Stimulated activated naive CD4-positive, alpha-beta T cell treated with Interleukin-2 at 50 U/mL for 16 hours (primary cell): ENCODE measurements at regions not wholly inside any gene's neighbourhood (a gene's known extent, or its start where the extent isn't known, plus 50 kb on each side); places are given as distances from the start of the nearest gene placed in this dataset.
"Not testable (repeated sequence)": the region's sequence is repeated elsewhere in the genome, so short reads cannot be mapped to it uniquely, and the experiment has no call there.

ENCODE experiments used
- DNase-seq: peaks from one replicate; lab custom pipeline; 2025; lab: John Stamatoyannopoulos, UW

DNA sequence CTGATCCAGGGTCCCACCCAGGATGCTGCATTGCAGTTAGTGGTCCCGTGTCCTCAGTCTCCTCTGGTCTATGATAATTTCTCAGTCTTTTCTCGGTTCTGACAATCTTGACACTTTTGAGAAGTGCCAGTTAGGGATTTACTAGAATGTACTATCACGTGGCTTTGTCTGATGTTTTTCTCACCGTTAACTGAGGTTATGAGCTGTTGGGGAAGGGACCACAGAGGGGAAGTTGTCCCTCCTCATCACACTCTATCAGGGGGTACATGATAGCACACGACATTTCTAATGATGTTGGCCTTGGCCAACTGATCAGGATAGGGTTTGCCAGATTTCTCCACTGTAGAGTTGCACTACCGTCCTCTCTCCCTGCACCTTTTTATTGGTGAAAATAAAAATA, 250.9 kb upstream of the SDK2 start:
- no peak for DNase-seq

DNA sequence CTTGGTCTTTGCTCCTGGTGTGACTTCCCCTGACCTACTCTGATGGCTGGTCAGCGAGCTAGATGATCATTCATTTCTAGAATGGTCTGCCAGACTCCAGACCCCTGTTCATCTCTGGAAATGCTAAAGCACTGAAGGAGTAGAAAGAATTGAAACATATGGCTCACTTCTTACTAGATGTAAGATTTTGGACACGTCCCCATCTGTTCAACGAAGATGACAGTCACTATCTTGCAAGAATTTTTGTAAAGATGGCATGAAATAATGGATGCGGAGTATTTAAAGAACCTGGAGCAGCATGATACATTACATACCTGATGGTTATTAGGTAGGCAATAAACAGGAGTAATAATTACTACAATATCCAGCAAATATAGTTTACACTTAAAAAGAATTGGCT, 252.7 kb upstream of the SDK2 start:
- DNase-seq, result no peak

DNA sequence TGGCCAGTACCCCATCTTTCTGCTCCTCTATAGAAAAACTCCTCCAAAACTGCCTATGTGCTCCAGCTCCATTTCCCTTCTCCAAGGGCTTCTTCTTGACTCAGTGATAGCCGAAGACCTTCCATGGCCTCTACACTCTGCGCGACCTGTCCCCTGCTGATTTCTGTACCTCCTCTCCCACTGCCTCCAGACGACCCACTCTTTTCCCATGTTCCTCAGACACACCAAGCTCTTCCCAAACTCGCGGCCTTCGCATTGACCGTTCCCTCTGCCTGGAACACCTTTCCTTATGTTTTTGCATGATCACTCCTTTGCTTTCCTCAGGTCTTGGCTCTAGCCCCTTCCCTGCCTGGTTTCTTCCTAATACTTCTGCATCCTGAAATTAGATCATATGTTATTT, 255.6 kb upstream of the SDK2 start:
- no peak for DNase-seq

DNA sequence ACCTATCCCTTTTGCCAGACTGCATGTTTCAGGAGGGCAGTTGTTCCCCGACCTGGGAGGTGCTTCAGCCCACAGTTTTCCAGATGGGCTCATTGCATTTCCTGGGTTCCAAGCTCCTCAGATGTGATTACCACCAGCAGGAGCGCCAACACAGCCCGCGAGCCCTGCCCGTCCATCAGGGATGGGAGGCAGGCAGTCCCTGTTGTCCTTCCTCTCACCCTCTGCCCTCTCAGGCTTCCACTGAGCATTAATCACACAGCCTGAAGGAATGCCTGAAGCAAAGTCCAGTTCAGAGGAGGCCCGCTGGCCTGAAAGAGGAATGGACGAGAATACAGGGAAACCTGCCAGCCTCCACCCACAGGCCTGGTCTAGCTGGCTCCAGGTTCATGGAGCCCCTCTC, 256.3 kb upstream of the SDK2 start:
- DNase-seq, result no peak

DNA sequence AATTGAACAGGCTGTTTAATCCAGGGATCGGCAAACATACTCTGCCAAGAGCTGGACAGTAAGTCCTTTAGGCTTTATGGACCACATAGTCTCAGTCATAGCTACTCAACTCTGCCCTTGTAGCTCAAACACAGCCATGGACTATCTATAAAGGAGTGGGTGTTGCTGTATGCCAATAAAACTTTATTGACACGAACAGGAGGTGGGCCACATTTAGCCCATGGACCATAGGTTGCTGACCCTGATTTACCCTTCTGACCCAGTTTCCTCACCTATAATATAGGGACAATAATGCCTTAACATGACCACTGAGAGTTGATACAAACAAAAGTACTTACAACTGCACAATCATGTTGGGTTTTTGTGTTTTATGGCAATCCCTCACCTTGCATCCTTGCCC, 257.0 kb upstream of the SDK2 start:
- no peak for DNase-seq

DNA sequence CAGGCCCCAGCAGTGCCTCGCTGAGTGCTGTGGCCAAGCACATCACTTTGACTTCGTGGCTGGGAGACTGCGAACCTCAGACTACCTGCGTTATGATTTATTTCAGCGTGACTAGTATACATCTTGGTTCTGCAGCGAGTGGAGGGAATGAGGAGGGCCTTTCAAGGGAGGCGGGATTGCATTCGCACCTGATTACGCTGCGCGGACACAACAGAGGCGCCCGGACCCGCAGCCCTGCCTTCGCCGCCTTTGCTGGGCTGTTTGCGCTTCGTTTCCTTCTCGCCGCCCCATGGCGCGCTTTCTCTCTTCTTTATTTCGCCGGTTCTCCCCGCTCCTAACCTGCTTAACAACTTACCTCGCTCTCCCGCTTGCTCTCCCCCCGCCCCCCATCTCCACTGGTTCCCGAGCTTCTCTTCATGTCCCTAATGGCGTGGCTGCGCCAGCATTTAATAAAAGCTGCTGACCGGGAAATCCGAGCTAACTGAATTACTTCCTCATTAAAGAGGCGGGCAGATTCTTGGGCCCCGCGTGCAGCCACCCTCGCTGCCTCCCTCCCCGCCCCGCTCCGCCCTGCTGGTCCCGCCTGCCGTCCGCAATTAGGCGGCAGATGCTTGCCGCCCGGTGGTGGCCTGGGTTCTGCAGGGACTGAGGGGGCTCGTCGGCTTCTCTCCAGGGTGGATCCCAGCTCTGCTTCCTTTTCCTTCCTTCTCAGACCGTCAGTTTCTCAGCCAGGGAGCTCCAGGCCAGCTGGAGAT, 257.6 kb upstream of the SDK2 start:
- DNase-seq, result no peak

DNA sequence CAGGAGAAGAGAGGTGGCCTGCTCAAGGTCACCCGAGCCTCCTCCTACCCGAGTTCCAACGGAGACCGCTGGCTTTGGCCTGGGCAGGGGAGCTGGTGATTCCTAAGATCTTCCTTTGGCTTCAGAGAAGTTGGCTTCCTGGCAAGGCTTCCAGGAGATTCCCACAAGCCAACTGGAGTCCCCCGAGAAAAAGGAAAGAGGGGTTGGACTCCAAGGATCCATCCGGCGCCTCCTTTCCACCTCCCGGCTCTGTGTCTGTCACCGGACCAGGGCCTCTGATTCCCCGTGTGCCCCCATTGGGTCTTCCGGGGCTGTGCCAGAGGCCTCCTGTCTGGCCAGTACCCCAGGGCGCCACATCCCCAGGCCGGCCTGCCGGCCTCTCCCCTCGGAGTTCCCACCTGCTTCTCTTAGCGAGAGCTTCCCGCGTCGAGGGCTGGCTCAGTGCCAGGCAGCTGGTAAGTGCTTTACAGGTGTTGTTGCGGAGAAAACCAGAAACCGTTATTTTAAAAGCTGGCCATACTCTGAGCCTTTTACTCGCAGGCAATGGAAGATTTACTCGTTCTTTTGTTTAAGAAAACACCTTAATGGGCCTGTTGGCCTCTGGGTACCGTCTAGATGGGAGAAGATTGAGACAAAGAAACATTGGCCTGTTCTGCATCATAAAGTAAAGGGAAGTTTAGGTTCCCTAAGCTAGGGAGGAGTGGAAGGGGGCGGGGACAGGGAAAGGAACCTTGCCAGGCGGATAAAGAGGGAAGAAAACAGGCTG, 258.4 kb upstream of the SDK2 start:
- no peak for DNase-seq

DNA sequence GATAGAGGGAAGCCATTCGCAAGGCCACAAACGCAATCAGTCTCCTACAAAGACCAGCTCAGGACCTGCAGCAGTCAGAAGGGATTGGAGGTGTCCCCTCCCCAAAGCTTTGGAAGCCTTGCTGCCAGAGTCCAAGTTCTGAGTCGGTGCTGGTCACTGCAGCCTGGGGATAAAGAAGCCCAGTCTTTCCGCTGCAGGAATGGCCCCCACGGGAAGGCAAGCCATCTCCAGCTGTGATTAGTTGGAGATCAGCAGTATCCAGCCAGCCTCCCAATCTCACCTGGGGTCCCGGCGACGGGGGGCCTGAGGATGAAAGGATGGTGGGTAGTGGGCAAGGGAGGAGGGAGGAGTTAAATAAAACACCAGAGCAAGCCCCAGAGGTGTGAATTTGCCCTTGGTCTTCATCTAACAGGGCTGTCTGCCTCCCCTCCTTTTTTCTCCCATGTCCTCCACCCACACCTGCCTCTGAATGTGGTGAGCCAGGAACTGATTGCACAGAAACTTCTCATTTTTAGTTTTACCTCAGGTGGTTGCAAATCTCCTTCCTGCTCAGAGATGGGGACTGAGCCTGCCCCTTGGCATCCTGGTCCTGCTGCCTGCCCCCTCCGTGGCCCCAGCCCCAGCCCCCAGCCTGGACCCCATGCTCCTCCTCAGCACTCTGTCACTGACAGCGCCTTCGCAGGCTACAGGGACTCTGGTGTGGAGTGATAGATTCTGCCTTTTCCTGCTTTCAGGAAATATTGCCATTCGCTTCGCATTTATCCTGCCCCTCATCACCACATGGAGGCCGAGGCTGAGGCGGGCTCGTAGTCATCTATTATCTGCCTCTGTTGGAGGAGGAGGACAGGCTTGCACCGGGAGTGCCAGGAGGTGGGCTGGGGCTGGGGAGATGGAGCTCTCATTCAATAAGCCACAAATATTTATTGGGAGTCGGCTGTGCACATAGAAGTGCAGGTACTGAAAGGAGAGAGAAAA, 262.9 kb upstream of the SDK2 start:
- no peak for DNase-seq

DNA sequence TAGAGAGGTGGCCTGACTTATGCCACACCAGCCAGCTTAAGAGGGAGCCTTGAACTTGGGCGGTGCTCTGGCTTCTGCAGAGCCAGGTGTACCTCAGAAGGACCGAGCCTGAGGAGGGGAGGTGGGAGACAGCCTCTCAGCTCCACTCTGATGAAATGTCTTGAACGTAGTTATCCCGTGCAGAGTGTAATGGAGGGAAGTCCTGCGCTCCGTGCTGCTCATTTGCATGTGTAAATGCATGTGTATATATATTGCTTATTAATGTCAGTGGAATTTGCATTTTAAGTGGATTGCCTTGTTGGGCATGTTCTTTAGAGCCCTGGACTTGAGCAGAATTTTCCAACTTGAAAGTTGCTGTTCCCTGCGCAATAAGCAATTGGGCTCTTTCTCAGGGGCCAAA, 264.9 kb upstream of the SDK2 start:
- no peak for DNase-seq

DNA sequence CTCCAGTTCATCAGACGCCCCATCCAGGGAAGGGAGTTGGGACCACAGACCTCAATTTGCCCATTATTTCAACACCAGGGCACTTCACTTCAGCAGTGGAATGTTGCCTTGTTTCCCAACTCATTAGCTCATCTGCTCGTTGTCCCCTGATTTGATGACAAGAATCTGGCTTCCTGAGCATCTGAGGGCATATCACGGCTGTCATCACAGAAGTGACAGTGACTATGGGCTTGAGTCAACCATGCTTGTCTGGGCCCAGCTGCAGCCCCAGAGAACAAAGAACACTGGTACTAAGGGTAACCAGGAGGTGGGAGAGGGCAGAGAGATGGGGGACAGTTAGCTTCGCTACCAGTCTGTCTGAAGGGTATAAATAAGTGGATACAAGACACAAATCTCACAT, 266.0 kb upstream of the SDK2 start:
- no peak for DNase-seq

DNA sequence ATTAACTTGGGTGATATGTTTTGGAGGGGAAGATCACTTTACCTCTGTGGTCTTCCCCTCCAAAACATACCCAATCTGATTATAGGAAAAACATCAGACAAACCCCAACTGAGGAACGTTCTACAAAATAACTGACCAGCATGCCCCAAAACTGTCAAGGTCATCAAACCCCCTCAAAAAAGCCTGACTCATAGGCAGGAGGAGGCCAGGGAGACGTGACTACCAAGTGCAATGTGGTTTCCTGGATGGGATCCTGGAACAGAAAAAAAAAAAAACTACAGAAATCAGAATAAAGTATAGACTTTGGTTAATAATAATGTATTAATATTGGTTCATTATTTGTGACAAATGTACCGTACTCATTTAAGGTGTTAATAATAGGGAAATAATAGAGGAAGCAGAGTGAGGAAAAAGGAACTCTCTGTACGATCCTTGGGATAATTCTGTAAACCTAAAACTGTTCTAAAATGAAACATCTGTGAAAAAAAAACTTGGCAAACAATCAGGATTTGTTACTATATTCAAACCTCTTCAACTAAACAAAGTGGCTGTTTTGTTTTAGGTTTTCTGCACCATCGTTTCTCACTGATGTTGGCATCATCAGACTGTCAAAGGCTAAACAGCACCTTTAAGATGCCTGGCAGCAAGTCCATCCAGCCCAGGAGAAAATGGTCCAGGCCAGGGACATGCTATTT, 266.7 kb upstream of the SDK2 start:
- DNase-seq, result no peak

DNA sequence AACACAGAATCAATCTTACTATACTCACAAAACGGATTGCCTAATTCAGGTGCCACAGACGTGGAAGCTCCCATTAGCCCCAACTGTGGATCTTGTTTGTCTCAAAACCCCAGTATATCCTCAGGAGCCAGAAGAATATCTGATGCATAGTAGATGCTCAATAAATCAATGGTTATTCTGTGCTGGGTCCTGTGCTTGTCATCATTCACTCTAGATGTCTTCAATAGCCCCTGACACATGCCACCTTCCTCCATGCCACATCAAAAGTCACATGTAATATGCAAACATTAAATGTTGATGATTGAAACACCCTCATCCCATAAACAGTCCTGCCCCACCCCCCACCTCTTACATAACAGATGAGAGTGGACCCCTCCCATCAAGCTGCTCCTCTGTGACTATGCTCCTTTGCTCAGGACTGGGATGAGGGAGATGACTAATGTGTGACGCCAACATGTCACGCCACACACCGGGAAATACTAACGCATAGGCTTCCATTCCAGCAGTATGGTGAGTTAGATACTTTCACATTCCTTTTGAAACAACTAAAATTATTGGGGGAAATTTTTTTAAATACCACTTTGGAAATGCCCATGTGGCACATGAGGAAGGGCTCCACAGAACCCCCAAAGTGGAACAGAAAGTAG, 267.6 kb upstream of the SDK2 start:
- DNase-seq, result no peak

DNA sequence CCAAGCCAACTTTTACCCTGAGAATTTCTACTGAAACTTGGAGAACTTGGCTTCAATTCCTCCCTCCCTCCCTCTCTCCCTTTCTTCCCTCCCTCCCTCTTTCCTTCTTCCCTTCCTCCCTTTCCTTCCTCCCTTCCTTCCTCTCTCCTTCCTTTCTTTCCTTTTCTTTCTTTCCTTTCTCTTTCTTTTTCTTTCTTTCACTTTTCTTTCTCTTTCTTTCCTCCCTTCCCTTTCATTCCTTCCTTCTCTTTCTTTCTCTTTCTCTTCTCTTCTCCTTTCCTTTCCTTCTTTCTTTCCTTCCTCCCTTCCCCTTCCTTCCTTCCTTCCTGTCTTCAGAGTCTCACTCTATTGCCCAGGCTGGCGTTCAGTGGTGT, 268.1 kb upstream of the SDK2 start:
- DNase-seq, result no peak

DNA sequence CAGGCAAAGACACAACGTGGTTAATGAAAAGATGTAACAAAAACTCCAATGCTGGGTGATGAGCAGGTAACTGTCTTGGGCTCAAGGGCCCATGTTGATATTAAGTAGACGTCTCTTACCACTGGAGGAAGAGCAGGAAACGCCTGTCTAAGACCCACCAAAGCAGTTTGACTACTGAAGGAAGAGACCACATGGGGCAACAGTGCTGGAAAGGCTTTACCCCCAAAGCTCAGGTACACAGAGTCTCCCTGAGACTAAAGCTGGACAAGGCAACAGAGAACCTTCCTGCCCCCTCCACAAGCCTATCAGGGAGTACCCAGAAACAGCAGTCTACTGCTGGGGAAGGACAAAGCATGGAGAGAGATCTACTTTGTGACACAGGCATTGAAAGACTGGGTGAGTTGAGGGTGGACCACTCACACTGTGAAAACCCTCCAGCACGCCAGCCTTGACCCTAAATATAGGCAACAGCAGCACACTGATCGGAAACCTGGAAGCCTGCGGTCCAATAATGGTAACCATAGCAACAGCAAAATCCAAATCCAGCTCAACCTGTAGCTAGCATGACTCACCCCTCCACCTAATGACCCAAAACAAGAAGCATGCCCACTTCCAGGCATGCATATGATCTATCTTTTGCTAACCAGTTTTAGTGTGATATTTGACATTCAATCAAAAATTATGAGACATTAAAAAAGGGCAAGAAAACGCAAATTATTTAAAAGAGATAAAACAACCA, 270.5 kb upstream of the SDK2 start:
- DNase-seq, result no peak

DNA sequence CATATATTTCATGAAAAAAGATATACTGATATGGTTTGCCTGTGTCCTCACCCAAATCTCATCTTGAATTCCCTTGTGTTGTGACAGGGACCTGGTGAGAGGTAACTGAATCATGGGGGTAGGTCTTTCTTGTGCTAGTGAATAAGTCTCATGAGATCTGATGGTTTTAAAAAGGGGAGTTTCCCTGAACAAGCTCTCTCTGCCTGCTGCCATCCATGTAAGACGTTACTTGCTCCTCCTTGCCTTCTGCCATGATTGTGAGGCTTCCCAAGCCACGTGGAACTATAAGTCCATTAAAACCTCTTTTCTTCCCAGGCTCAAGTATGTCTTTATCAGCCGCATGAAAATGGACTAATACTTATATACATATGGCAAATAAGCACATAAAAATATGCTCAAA, 274.8 kb upstream of the SDK2 start:
- not testable (repeated sequence) for DNase-seq

DNA sequence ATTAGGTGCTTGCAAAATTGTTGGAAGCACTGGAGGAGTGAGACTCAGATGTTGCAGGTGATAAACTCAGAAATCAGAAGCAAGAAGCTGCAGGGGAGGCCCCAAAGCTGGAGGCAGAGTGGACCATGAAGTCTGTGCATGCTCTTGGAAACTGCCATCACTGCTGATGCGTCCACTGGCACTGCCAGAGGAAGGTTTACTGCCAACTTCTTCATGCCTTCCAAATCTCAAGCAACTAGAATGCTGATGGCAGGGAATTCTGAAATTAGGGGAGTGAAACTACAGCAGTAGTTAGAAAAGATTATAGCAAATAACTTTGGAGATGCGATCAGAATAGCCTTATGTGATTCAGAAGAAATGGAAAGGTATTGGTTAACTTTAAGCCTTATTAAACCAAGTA, 277.1 kb upstream of the SDK2 start:
- no peak for DNase-seq

DNA sequence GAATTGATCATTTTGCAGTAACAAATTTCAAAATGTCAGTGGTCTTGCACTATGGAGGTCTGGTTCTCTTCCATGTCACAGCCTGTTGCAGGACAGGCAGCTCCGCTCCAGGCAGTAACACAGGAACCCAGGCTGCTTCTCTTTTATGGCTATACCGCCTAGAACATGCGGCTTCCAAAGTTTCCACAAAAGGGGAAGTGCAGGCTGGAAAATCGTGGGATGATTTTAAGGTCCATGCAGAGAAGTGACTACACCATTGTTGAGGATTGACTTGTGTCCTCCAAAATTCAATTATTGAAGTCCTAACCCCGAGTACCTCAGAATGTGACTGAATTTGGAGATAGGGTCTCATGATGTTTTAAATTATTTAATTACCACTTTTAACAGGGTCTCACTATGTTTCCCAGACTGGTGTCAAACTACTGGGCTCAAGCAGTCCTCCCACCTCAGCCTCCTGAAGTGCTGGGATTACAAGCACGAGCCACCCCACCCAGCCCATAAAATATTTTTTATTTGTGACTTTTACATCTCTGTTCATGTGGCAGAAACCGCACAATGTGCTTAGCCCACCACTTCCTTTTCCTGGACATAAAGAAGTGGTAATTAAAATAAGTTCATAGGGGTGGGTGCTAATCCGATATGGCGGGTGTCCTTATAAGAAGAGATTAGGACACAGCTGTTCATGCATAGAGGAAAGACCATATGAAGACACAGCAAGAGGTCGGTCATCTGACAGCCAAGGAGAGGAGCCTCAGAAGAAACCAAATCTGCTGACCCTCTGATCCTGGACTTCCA, 279.2 kb upstream of the RPL38 start:
- DNase-seq, result no peak

DNA sequence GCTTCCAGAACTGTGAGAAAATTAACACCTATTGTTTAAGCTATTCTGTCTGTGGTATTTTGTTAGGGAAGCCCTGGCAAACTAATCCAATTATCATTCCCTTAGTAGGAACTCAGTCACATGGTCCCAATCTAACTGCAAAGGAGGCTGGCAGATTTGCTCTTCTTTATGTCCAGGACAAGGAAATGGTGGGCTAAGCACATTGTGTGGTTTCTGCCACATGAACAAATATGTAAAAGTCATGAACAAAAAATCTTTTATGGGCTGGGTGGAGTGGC, 278.6 kb upstream of the RPL38 start:
- no peak for DNase-seq

DNA sequence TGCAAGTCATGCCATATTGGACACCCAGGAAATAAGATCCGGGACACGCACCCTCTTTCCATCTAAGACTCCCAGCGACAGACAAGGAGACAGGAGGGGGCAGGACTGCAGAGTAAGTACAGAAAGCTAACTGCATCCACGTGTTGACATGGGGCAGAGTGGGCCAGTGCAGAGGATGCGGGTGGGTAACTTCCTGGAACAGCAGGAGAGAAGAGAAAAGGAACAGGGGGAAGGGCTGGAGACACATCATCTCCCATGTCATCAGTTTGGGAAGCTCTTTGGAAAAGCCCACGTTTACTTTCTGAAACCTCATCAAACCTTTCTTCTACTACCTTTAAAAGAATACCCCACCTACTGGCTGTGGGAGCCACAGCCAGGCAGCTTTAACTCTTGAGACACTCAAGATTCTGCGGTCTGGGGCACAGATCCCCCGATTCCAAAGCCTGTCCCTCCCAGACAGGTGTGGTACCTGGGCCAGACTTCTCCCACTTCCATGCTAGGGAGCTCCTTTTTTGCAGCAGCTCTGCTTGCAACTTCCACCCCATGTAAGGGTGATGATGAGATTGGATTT, 273.5 kb upstream of the RPL38 start:
- DNase-seq, result no peak

DNA sequence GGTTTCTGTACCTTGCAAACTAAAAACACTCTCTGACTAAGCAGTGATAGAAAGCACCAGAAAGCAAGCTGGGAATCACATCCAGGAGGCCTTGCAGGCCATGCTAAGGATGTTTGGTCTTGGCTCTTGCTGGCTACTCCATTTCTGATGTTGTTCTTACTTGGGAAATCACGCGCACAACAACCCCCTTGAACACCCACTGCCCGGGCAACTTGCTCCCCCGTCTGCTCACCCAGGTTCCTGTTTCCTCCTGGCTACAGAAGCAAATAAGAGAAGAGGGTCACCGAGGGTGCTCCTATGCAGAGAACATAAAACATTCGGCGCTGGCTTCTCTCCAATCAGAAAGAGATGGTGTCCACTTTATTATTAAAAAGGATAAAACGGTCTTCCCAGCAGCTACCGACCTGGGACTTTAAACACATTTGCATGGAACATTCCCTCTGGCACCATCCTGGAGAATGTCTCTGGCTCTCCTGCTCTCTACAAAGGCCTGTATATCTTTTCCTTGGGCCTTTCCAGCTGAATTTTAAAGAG, 271.2 kb upstream of the RPL38 start:
- no peak for DNase-seq
